PFSK-1 (cell line): ENCODE measurements at regions not wholly inside any gene's neighbourhood (a gene's known extent, or its start where the extent isn't known, plus 50 kb on each side); places are given as distances from the start of the nearest gene placed in this dataset.

Source experiments
- FOXP2 ChIP-seq: optimal IDR thresholded peaks from 2 replicates; pipeline ENCODE3; 2011; ENCODE audit warnings: borderline replicate concordance, control low read depth, inconsistent platforms; ENCODE audit not compliant: insufficient read depth; ENCODE audit errors: extremely low read length, extremely low read depth
- POLR2AphosphoS5 ChIP-seq: IDR thresholded peaks from 2 replicates; pipeline ENCODE4 v1.6.1; 2012; ENCODE audit warnings: low read depth, mild to moderate bottlenecking, control low read depth, low read length, moderate library complexity
- SIN3A ChIP-seq: IDR thresholded peaks from 2 replicates; pipeline ENCODE4 v1.6.1; 2012; ENCODE audit warnings: mild to moderate bottlenecking, low read length, moderate library complexity, borderline replicate concordance; ENCODE audit not compliant: insufficient read depth
- TAF1 ChIP-seq: IDR thresholded peaks from 2 replicates; pipeline ENCODE4 v1.6.1; 2012; ENCODE audit warnings: low read length, control low read depth, borderline replicate concordance; ENCODE audit not compliant: insufficient read depth
- TF ChIP-seq, protein P1 (sequence below), 2 experiments: IDR thresholded peaks; 2 replicates each; pipeline versions ENCODE4 v1.6.1 to v1.8.0; 2011 to 2012; ENCODE audit warnings: low read depth in 2 of 2, low read length in 2 of 2, control low read depth in 1 of 2, inconsistent platforms in 1 of 2, mild to moderate bottlenecking in 1 of 2, moderate library complexity in 1 of 2; ENCODE audit not compliant: insufficient read depth in 1 of 2

DNA sequence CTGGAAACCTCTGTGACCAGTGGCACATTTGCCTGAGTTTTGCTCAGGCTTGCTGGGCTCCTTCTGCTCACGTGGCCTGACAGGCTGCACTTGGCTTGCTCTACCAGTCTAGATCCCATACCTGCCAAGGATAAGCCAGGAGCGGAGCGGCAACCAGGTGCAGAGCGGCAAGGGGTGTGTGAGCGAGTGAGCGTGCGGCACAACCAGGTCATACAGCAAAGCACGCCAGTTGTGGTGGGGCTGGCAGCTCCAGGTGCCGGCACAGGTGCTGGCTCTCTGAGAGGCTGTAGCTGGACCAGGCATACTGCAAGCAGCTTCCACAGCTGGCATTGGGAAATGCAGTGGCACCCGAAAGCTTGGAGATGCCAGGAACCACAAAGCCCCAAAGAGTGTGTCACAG is 1495.1 kb downstream of the PCDH7 start:
- TF ChIP-seq TAF1 (no peak), SIN3A (no peak), FOXP2 (no peak), POLR2AphosphoS5 (no peak)
- TF ChIP-seq, protein P1, sequence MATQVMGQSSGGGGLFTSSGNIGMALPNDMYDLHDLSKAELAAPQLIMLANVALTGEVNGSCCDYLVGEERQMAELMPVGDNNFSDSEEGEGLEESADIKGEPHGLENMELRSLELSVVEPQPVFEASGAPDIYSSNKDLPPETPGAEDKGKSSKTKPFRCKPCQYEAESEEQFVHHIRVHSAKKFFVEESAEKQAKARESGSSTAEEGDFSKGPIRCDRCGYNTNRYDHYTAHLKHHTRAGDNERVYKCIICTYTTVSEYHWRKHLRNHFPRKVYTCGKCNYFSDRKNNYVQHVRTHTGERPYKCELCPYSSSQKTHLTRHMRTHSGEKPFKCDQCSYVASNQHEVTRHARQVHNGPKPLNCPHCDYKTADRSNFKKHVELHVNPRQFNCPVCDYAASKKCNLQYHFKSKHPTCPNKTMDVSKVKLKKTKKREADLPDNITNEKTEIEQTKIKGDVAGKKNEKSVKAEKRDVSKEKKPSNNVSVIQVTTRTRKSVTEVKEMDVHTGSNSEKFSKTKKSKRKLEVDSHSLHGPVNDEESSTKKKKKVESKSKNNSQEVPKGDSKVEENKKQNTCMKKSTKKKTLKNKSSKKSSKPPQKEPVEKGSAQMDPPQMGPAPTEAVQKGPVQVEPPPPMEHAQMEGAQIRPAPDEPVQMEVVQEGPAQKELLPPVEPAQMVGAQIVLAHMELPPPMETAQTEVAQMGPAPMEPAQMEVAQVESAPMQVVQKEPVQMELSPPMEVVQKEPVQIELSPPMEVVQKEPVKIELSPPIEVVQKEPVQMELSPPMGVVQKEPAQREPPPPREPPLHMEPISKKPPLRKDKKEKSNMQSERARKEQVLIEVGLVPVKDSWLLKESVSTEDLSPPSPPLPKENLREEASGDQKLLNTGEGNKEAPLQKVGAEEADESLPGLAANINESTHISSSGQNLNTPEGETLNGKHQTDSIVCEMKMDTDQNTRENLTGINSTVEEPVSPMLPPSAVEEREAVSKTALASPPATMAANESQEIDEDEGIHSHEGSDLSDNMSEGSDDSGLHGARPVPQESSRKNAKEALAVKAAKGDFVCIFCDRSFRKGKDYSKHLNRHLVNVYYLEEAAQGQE (IDR thresholded peaks at IDR 0.05; ENCODE audit: insufficient read depth in 1 of 2, low read depth in 2 of 2, low read length in 2 of 2), result no peak

DNA sequence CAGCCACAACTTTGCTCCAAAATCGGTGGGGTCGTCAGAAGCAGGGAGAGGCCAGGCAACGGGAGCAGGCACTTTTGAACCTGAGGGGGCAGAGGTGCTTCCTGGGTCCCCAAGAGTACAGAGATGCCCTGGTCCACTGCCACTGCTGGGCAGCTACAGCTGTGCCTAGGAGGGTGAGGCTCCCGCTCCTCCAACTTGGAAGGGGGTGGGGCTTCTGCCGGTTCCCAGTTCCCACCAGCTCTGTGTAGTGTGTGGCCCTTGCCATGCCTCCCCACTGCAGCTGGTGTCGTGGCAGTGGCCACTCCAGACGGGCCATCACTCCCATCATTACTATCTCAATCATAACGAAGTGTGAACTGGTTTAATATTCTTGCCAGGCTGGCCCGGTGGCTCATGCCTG is 1496.3 kb downstream of the PCDH7 start:
- no peak for TF ChIP-seq POLR2AphosphoS5
- TF ChIP-seq FOXP2, result no peak
- no peak for TF ChIP-seq SIN3A
- TF ChIP-seq, protein P1 (IDR thresholded peaks at IDR 0.05; ENCODE audit: insufficient read depth in 1 of 2, low read depth in 2 of 2, low read length in 2 of 2), result no peak
- TF ChIP-seq TAF1, result no peak

DNA sequence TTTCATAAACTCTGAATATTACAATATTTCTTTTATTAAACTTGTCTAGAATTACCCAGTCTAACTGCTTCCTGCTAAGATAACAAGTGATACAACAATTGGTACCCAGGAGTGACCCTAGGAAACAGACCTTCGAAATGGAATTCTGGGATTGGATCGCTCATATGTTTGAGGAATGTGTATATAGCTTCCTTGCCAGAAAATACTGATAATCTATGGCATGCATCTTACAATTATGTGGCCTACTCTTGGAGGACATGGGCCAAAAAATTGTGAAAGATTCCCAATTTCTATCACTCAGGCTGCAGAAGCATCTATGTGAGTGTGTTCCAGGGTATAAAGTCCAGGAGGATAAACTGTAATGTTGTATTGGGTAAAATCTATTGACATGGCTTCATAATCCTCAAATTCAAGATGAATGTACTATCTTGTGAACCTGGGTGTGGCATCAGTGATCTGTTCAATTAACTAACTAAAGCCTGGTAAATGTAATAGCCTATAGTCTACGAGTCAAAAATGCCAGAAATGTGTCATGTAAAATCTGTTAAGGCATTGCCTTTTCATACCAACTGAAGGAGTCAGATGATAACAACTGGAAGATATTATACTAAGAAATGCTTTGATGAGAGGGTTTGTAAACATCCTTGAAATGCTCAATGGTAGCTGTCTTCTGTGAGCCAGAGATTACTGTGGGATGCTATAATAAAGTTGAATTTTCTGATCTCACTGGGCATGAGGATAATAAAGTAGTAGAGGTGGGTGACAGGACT is 1499.3 kb downstream of the PCDH7 start:
- no peak for TF ChIP-seq SIN3A

DNA sequence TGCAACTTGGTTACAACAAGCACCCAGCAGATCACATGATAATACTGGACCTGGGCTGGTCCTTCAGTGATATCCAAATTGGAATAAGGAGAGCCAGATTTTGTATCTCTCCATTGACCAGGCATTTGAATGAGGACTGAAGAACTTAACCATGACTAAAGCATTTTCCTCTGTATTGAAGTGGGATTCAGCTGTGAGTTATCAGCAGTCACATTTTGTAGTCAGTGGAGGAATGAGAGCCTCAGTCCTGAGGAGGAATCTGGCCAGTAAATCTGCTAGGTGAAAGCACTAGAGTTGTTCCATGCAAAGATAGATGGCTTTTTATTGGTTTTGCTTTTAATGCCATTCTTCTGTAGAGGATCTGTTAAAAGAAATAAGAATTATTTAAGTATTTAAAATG is 1506.0 kb downstream of the PCDH7 start:
- TF ChIP-seq SIN3A (no peak), FOXP2 (no peak), POLR2AphosphoS5 (no peak), TAF1 (no peak)
- TF ChIP-seq, protein P1 (IDR thresholded peaks at IDR 0.05; ENCODE audit: insufficient read depth in 1 of 2, low read depth in 2 of 2, low read length in 2 of 2), result no peak

DNA sequence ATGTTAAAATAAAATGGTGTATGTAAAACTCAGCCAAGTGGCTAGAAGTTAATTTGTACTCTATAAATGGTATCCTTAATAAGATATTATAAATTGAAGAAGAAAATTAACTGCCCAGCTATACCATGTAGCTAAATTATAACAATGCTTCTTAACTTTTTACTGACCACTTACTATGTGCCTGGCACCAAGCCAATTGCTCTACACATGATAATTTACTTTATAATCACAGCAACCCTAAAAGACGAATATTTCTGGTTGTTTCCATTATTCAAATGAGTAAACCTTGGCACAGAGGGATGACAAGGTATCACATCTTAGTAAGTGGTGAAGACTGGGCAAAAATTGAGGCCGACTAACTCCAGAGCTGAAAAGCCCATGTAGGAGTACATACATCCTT is 1506.6 kb downstream of the PCDH7 start:
- no peak for TF ChIP-seq FOXP2
- TF ChIP-seq, protein P1 (IDR thresholded peaks at IDR 0.05; ENCODE audit: insufficient read depth in 1 of 2, low read depth in 2 of 2, low read length in 2 of 2), result no peak
- TF ChIP-seq TAF1, result no peak
- no peak for TF ChIP-seq SIN3A
- no peak for TF ChIP-seq POLR2AphosphoS5
